ENCODE measurements at regions not wholly inside any gene's neighbourhood (a gene's known extent, or its start where the extent isn't known, plus 50 kb on each side); places are given as distances from the start of the nearest gene placed in this dataset.

DNA sequence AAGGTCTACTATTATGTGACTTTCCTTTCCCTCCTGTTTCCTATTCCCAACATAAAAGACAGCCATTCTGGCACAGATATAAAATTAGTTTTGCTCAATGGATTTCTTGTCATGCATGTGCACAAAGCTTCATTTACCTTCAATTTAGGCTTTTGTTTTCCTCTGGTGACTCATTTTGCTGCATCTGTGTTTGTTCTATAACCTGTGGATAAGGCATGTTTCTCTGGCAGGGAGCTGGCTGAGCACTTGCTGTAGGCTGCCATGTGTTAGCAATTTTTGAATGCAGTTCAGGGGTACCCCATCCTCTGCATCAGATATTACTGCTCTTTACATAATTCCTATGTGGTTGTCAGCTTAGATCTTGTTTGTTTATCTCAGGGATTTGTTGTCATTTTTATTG, 202.8 kb upstream of the GRID2 start:
- Histone ChIP-seq H3K9me3 (no peaks in the 10 kb centered on the region), H3K4me3 (no peak overlapping the region), H3K36me3 (no peaks in the 10 kb centered on the region), H3K27ac (no peak overlapping the region), H3K4me1 (no peaks in the 10 kb centered on the region), H3K9ac (ENCODE audit: low read depth in 2 of 2, low read length in 2 of 2) (no peak overlapping the region), H3K27me3 (no peaks in the 10 kb centered on the region)
- intact Hi-C loops (cut with DNase I) = no loop called here
- TF ChIP-seq, protein P1, sequence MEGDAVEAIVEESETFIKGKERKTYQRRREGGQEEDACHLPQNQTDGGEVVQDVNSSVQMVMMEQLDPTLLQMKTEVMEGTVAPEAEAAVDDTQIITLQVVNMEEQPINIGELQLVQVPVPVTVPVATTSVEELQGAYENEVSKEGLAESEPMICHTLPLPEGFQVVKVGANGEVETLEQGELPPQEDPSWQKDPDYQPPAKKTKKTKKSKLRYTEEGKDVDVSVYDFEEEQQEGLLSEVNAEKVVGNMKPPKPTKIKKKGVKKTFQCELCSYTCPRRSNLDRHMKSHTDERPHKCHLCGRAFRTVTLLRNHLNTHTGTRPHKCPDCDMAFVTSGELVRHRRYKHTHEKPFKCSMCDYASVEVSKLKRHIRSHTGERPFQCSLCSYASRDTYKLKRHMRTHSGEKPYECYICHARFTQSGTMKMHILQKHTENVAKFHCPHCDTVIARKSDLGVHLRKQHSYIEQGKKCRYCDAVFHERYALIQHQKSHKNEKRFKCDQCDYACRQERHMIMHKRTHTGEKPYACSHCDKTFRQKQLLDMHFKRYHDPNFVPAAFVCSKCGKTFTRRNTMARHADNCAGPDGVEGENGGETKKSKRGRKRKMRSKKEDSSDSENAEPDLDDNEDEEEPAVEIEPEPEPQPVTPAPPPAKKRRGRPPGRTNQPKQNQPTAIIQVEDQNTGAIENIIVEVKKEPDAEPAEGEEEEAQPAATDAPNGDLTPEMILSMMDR (IDR thresholded peaks at IDR 0.05) = no peak
- no peak for DNase-seq

DNA sequence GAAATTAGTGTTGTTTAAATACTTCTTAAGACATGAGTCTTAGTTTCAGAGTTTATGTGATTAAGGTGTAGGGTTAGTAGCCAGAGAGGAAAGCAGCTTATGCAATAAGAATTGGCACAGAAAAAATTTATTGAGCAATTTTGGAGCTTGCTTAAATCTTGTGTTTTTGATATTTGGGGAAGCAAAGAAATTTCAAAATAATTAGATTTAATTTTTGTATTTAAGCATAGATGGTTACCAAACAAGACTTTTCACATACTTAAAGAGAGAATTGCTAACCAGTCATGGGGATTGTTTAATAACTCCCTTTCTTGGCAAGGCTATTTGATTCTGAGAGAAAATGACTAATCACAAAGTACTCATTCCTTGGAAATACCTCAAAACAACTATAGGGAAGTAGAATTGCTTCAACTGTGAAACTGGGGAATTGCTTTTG, 202.0 kb upstream of the GRID2 start:
- H3K9me3 ChIP-seq = no peaks in the 10 kb centered on the region
- intact Hi-C loops (cut with DNase I) = no loop called here
- H3K4me1 ChIP-seq = no peaks in the 10 kb centered on the region
- H3K9ac ChIP-seq (ENCODE audit: low read depth in 2 of 2, low read length in 2 of 2) = no peak overlapping the region
- H3K27ac ChIP-seq = no peak overlapping the region
- H3K27me3 ChIP-seq = no peaks in the 10 kb centered on the region
- H3K4me3 ChIP-seq = no peak overlapping the region
- TF ChIP-seq, protein P1 (IDR thresholded peaks at IDR 0.05) = no peak
- no peaks in the 10 kb centered on the region for H3K36me3 ChIP-seq
- no peak for DNase-seq

DNA sequence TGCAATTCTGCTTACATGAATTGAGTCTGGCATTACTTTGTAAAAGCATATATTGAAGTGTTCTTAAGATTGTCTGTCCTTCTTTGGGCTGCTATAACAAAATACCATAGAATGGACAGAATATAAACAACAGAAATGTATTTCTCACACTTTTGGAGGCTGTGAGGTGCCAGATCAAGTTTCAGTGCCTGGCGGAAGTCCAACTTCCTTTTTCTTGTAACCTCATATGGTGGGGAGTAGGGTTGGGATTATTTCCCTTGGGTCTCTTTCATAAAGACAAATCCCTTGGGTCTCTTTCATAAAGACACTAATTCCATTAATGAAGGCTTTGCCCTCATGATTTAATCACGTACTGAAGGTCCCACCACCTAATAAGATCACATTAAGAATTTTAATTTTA, 199.3 kb upstream of the GRID2 start:
- no peak for DNase-seq
- no peaks in the 10 kb centered on the region for H3K27me3 ChIP-seq

DNA sequence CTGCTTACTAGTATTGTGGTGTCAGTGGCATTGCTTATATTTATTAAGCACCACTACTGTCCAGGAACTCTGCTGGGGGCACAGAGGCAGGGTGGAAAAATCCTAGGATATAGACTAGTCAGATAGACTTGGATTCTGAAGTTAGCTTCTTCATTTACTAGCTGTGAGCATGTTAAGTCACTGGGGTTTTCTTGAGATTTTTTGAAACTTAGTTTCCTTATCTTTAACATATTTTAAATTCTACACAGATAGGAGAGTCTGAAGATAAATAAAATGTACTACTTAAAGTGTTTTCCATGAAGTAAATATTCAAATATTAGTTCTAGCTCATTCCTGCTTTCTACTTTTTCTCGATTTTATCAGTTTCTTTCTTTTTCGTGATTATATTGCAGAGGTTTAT, 196.9 kb upstream of the GRID2 start:
- Histone ChIP-seq H3K4me3 (no peak overlapping the region), H3K27ac (no peak overlapping the region), H3K9me3 (no peaks in the 10 kb centered on the region), H3K27me3 (no peaks in the 10 kb centered on the region), H3K9ac (ENCODE audit: low read depth in 2 of 2, low read length in 2 of 2) (no peak overlapping the region), H3K4me1 (no peaks in the 10 kb centered on the region), H3K36me3 (no peaks in the 10 kb centered on the region)
- DNase-seq = no peak
- intact Hi-C loops (cut with DNase I) = no loop called here
- TF ChIP-seq, protein P1 (IDR thresholded peaks at IDR 0.05) = no peak

More for the DNA sequence above, 199.3 kb upstream of the GRID2 start:
- Histone ChIP-seq H3K27ac (no peak overlapping the region), H3K9ac (ENCODE audit: low read depth in 2 of 2, low read length in 2 of 2) (no peak overlapping the region), H3K4me3 (no peak overlapping the region), H3K9me3 (no peaks in the 10 kb centered on the region), H3K36me3 (no peaks in the 10 kb centered on the region), H3K4me1 (no peaks in the 10 kb centered on the region)
- TF ChIP-seq, protein P1 (IDR thresholded peaks at IDR 0.05) = no peak
- intact Hi-C loops (cut with DNase I) = no loop called here

DNA sequence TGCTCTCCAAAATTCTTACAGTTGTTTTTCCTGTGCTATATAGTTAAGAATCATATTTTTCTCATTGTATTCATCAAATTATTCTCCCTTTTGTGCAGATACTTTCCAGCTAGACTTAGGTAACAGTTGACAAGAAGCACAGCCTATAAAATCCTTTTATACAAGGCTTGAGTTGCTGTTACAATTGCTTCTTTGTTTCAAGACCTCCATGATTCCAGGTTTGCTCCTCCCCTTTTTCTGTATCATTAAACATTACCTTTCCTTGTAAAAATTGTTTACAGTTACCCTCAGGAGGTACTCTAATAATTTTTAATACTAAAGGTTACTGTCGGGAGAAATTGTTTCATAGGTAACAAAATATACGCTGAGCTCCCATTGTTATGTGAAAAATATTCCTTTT, 192.3 kb upstream of the GRID2 start:
- Histone ChIP-seq H3K9ac (ENCODE audit: low read depth in 2 of 2, low read length in 2 of 2) (no peak overlapping the region), H3K4me1 (no peaks in the 10 kb centered on the region), H3K9me3 (no peaks in the 10 kb centered on the region), H3K36me3 (no peaks in the 10 kb centered on the region), H3K27me3 (no peaks in the 10 kb centered on the region), H3K27ac (no peak overlapping the region), H3K4me3 (no peak overlapping the region)
- TF ChIP-seq, protein P1 (IDR thresholded peaks at IDR 0.05) = no peak
- DNase-seq = no peak
- intact Hi-C loops (cut with DNase I) = no loop called here

DNA sequence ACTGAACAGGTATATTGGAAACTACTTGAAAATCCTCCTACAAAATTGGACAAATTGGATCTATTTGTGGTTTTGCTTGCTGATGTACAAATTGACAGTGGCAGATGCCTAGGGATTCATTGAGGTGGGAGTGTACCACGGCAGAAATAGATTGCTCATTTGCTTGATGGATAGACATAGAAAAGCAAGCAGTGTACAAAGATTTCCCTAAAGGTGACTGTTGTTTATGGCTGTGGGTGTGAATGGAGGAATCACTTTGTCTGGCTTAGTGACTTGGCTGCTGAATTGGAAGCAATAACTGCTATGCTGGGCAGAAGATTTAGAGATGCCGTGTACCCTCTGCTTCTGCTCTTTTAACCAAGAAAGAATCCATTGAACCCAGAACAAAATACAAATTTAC, 191.0 kb upstream of the GRID2 start:
- Histone ChIP-seq H3K9me3 (no peaks in the 10 kb centered on the region), H3K9ac (ENCODE audit: low read depth in 2 of 2, low read length in 2 of 2) (no peak overlapping the region), H3K27ac (no peak overlapping the region), H3K27me3 (no peaks in the 10 kb centered on the region), H3K4me1 (no peaks in the 10 kb centered on the region), H3K4me3 (no peak overlapping the region), H3K36me3 (no peaks in the 10 kb centered on the region)
- DNase-seq = no peak
- intact Hi-C loops (cut with DNase I) = no loop called here
- TF ChIP-seq, protein P1 (IDR thresholded peaks at IDR 0.05) = no peak
